ENCODE measurements at regions not wholly inside any gene's neighbourhood (a gene's known extent, or its start where the extent isn't known, plus 50 kb on each side); places are given as distances from the start of the nearest gene placed in this dataset.
"Not testable (repeated sequence)": the region's sequence is repeated elsewhere in the genome, so short reads cannot be mapped to it uniquely, and the experiment has no call there.

DNA sequence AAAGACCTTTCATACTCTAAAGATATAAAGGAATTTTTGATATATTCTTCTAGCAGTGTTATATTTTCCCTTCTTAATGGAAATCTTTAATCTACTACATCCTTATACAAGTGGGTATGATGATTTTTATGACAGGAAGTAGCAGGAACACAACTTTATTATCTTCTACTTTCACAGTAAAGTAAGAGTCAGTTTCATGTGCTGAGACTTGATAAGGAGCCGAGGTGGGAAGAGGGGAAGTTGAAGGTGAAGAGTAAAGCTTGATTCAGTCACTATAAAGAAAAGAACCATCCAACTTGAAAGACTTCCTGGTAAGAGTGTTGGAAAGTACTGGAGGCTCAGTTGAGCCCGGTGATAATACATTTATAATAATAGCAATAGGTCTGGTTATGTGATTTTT, 82.1 kb upstream of the PTH start:
- H2AFZ ChIP-seq (ENCODE audit: low read length) = no peak overlapping the region
- no peaks in the 10 kb centered on the region for H3K4me1 ChIP-seq (ENCODE audit: insufficient read depth, low read length, poor library complexity, severe bottlenecking)
- H3K9me3 ChIP-seq (ENCODE audit: low read length) = no peaks in the 10 kb centered on the region
- no peaks in the 10 kb centered on the region for H3K36me3 ChIP-seq (ENCODE audit: insufficient read depth, low read length)
- no peak for TF ChIP-seq EZH2phosphoT487 (IDR thresholded peaks at IDR 0.05; ENCODE audit: borderline replicate concordance, low read depth, low read length)
- TF ChIP-seq, protein P1, sequence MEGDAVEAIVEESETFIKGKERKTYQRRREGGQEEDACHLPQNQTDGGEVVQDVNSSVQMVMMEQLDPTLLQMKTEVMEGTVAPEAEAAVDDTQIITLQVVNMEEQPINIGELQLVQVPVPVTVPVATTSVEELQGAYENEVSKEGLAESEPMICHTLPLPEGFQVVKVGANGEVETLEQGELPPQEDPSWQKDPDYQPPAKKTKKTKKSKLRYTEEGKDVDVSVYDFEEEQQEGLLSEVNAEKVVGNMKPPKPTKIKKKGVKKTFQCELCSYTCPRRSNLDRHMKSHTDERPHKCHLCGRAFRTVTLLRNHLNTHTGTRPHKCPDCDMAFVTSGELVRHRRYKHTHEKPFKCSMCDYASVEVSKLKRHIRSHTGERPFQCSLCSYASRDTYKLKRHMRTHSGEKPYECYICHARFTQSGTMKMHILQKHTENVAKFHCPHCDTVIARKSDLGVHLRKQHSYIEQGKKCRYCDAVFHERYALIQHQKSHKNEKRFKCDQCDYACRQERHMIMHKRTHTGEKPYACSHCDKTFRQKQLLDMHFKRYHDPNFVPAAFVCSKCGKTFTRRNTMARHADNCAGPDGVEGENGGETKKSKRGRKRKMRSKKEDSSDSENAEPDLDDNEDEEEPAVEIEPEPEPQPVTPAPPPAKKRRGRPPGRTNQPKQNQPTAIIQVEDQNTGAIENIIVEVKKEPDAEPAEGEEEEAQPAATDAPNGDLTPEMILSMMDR (conservative IDR thresholded peaks at IDR 0.05; ENCODE audit: low read length) = no peak
- H3K4me2 ChIP-seq (ENCODE audit: low read length) = no peak overlapping the region
- no peak overlapping the region for H3K4me3 ChIP-seq (ENCODE audit: low read depth, low read length, poor library complexity, severe bottlenecking)
- no peak overlapping the region for H3K27ac ChIP-seq (ENCODE audit: low read depth, low read length, poor library complexity, severe bottlenecking)
- BruUV-seq (replicated peaks) = no TSS peak
- no peaks in the 10 kb centered on the region for H3K9me2 ChIP-seq (ENCODE audit: insufficient read depth, low read length)
- no peaks in the 10 kb centered on the region for H3K79me2 ChIP-seq (ENCODE audit: insufficient read depth, low read depth, low read length)
- intact Hi-C loops (cut with micrococcal nuclease; ENCODE audit: unreplicated experiment) = no loop called here
- ChIA-PET POLR2A (no interaction called here), CTCF (ENCODE audit: unreplicated experiment) (no interaction called here)
- DNase-seq (ENCODE audit: low spot score) = no peak
- no peaks in the 10 kb centered on the region for H4K20me1 ChIP-seq (ENCODE audit: insufficient read depth, low read length)

DNA sequence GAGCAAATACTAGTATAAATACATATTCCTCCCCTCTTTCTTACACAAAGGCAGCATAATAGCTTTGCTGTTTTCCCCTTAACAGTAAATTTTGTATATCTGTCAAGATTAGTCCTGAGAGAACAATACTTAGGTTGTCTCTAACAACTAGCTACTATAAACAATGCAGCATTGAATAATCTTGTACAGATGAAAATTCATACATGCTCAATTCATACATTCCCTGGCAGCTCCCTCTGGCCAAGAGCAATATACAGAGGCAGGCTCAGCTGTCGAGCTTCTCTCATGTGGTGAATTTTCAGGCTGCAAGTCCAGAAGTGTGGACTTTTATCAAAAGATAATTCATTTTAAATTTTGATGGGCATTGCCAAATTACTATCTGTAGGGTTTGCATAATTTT, 81.2 kb upstream of the PTH start:
- TF ChIP-seq, protein P1 (conservative IDR thresholded peaks at IDR 0.05; ENCODE audit: low read length) = no peak
- no peak for TF ChIP-seq EZH2phosphoT487 (IDR thresholded peaks at IDR 0.05; ENCODE audit: borderline replicate concordance, low read depth, low read length)
- no peak overlapping the region for H3K27ac ChIP-seq (ENCODE audit: low read depth, low read length, poor library complexity, severe bottlenecking)
- no peak overlapping the region for H2AFZ ChIP-seq (ENCODE audit: low read length)
- no peaks in the 10 kb centered on the region for H3K9me3 ChIP-seq (ENCODE audit: low read length)
- no peak overlapping the region for H3K4me2 ChIP-seq (ENCODE audit: low read length)
- ChIA-PET POLR2A (no interaction called here), CTCF (ENCODE audit: unreplicated experiment) (no interaction called here)
- no peak overlapping the region for H3K4me3 ChIP-seq (ENCODE audit: low read depth, low read length, poor library complexity, severe bottlenecking)
- no peaks in the 10 kb centered on the region for H3K4me1 ChIP-seq (ENCODE audit: insufficient read depth, low read length, poor library complexity, severe bottlenecking)
- intact Hi-C loops (cut with micrococcal nuclease; ENCODE audit: unreplicated experiment) = no loop called here
- H3K36me3 ChIP-seq (ENCODE audit: insufficient read depth, low read length) = no peaks in the 10 kb centered on the region
- no peaks in the 10 kb centered on the region for H4K20me1 ChIP-seq (ENCODE audit: insufficient read depth, low read length)
- H3K79me2 ChIP-seq (ENCODE audit: insufficient read depth, low read depth, low read length) = no peaks in the 10 kb centered on the region
- BruUV-seq (replicated peaks) = no TSS peak
- no peak for DNase-seq (ENCODE audit: low spot score)
- no peaks in the 10 kb centered on the region for H3K9me2 ChIP-seq (ENCODE audit: insufficient read depth, low read length)

DNA sequence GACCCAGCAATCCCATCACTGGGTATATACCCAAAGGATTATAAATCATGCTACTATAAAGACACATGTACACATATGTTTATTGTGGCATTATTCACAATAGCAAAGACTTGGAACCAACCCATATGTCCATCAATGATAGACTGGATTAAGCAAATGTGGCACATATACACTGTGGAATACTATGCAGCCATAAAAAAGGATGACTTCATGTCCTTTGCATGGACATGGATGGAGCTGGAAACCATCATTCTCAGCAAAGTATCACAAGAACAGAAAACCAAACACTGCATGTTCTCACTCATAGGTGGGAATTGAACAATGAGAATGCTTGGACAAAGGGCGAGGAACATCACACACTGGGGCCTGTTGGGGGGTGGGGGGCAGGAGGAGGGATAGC, 79.6 kb upstream of the PTH start:
- H3K4me3 ChIP-seq (ENCODE audit: low read depth, low read length, poor library complexity, severe bottlenecking); H2AFZ ChIP-seq (ENCODE audit: low read length); H3K36me3 ChIP-seq (ENCODE audit: insufficient read depth, low read length); H3K9me2 ChIP-seq (ENCODE audit: insufficient read depth, low read length); H3K4me2 ChIP-seq (ENCODE audit: low read length); H3K79me2 ChIP-seq (ENCODE audit: insufficient read depth, low read depth, low read length); H4K20me1 ChIP-seq (ENCODE audit: insufficient read depth, low read length); CTCF ChIA-PET (ENCODE audit: unreplicated experiment); DNase-seq (ENCODE audit: low spot score); intact Hi-C loops (cut with micrococcal nuclease; ENCODE audit: unreplicated experiment); H3K9me3 ChIP-seq (ENCODE audit: low read length); H3K4me1 ChIP-seq (ENCODE audit: insufficient read depth, low read length, poor library complexity, severe bottlenecking); POLR2A ChIA-PET; BruUV-seq (replicated peaks); H3K27ac ChIP-seq (ENCODE audit: low read depth, low read length, poor library complexity, severe bottlenecking): not testable (repeated sequence)
